ENCODE measurements at regions not wholly inside any gene's neighbourhood (a gene's known extent, or its start where the extent isn't known, plus 50 kb on each side); places are given as distances from the start of the nearest gene placed in this dataset.
"Not testable (repeated sequence)": the region's sequence is repeated elsewhere in the genome, so short reads cannot be mapped to it uniquely, and the experiment has no call there.

- Histone ChIP-seq H3K4me3 (no peak overlapping the region), H3K36me3 (ENCODE audit: low read depth) (no peaks in the 10 kb centered on the region), H3K4me1 (ENCODE audit: low read depth) (no peaks in the 10 kb centered on the region), H3K9me3 (no peaks in the 10 kb centered on the region)
- no peak for TF ChIP-seq CTCF (IDR thresholded peaks at IDR 0.05)
- intact Hi-C loops (cut with DNase I, micrococcal nuclease), result no loop called here
- ATAC-seq (no peak), DNase-seq (no peak)
Observed at GRCh38 chr14:26655128-26655527, 57.3 kb upstream of the NOVA1 start.

- Histone ChIP-seq H3K4me1 (ENCODE audit: low read depth) (no peaks in the 10 kb centered on the region), H3K4me3 (no peak overlapping the region), H3K9me3 (peaks cover 3% of the 10 kb centered on the region), H3K36me3 (ENCODE audit: low read depth) (no peaks in the 10 kb centered on the region)
- intact Hi-C loops (cut with DNase I, micrococcal nuclease), result no loop called here
- no peak for ATAC-seq
- TF ChIP-seq CTCF (IDR thresholded peaks at IDR 0.05), result no peak
- DNase-seq, result no peak
Observed at GRCh38 chr14:26663506-26663905, 65.7 kb upstream of the NOVA1 start.

GRCh38 chr14:26678732-26679420 lies 81.0 kb upstream of the NOVA1 start:
- H3K4me3 ChIP-seq; H3K4me1 ChIP-seq (ENCODE audit: low read depth); ATAC-seq; H3K9me3 ChIP-seq; H3K36me3 ChIP-seq (ENCODE audit: low read depth); intact Hi-C loops (cut with DNase I, micrococcal nuclease): not testable (repeated sequence)
- peak; percentile 41 to 65 (median 51) for DNase-seq

- H3K4me3 ChIP-seq, result no peak overlapping the region
- no peaks in the 10 kb centered on the region for H3K4me1 ChIP-seq (ENCODE audit: low read depth)
- ATAC-seq, result no peak
- intact Hi-C loops (cut with DNase I, micrococcal nuclease), result no loop called here
- no peaks in the 10 kb centered on the region for H3K36me3 ChIP-seq (ENCODE audit: low read depth)
- no peak for TF ChIP-seq CTCF (IDR thresholded peaks at IDR 0.05)
- H3K9me3 ChIP-seq, result peaks cover 5% of the 10 kb centered on the region
- DNase-seq, result no peak
Observed at GRCh38 chr14:26685401-26685800, 87.6 kb upstream of the NOVA1 start.

- Histone ChIP-seq H3K4me1 (ENCODE audit: low read depth) (no peaks in the 10 kb centered on the region), H3K36me3 (ENCODE audit: low read depth) (no peaks in the 10 kb centered on the region), H3K4me3 (no peak overlapping the region), H3K9me3 (no peaks in the 10 kb centered on the region)
- ATAC-seq, result no peak
- no peak for DNase-seq
- TF ChIP-seq CTCF (IDR thresholded peaks at IDR 0.05), result no peak
- intact Hi-C loops (cut with DNase I, micrococcal nuclease), result no loop called here
Observed at GRCh38 chr14:26687301-26687837, 89.5 kb upstream of the NOVA1 start.

GRCh38 chr14:26694521-26694920 lies 96.7 kb upstream of the NOVA1 start:
- Histone ChIP-seq H3K4me3 (no peak overlapping the region), H3K9me3 (no peaks in the 10 kb centered on the region), H3K36me3 (ENCODE audit: low read depth) (no peaks in the 10 kb centered on the region), H3K4me1 (ENCODE audit: low read depth) (no peaks in the 10 kb centered on the region)
- intact Hi-C loops (cut with DNase I, micrococcal nuclease), result no loop called here
- DNase-seq (no peak), ATAC-seq (no peak)
- no peak for TF ChIP-seq CTCF (IDR thresholded peaks at IDR 0.05)
